Hematopoietic multipotent progenitor cell treated with erythropoietin and hydrocortisone succinate and interleukin-3 and kit ligand, for 15 days (in vitro differentiated cells): ENCODE measurements at regions not wholly inside any gene's neighbourhood (a gene's known extent, or its start where the extent isn't known, plus 50 kb on each side); places are given as distances from the start of the nearest gene placed in this dataset.

Experiments used
- DNase-seq: peaks from one replicate; pipeline ENCODE4 v3.0.0-alpha.2; 2015; ENCODE audit warnings: low spot score

GRCh38 chr15:38696109-38696727 lies 131.6 kb upstream of the RASGRP1 start:
- DNase-seq, result no peak

GRCh38 chr15:38696790-38697495 lies 132.3 kb upstream of the RASGRP1 start:
- no peak for DNase-seq

- DNase-seq, result no peak
Measured at GRCh38 chr15:38698254-38698653, 133.6 kb upstream of the RASGRP1 start.

GRCh38 chr15:38699633-38700230 lies 135.1 kb upstream of the RASGRP1 start:
- DNase-seq, result peak; percentile 51

GRCh38 chr15:38701149-38701548 lies 136.5 kb upstream of the RASGRP1 start:
- no peak for DNase-seq

- no peak for DNase-seq
Measured at GRCh38 chr15:38702178-38702912, 137.7 kb upstream of the RASGRP1 start.

- DNase-seq, result no peak
Measured at GRCh38 chr15:38705436-38706219, 141.0 kb upstream of the RASGRP1 start.

- DNase-seq, result no peak
Measured at GRCh38 chr15:38706956-38707355, 142.3 kb upstream of the RASGRP1 start.

- no peak for DNase-seq
Measured at GRCh38 chr15:38707802-38708671, 143.4 kb upstream of the RASGRP1 start.

GRCh38 chr15:38708672-38709180 lies 144.1 kb upstream of the RASGRP1 start:
- no peak for DNase-seq

- DNase-seq, result no peak
Measured at GRCh38 chr15:38709196-38709595, 144.6 kb upstream of the RASGRP1 start.

- no peak for DNase-seq
Measured at GRCh38 chr15:38714309-38715072, 149.9 kb upstream of the RASGRP1 start.

GRCh38 chr15:38720893-38721567 lies 156.4 kb upstream of the RASGRP1 start:
- no peak for DNase-seq

- no peak for DNase-seq
Measured at GRCh38 chr15:38721568-38721945, 156.9 kb upstream of the RASGRP1 start.

- no peak for DNase-seq
Measured at GRCh38 chr15:38722236-38722635, 157.6 kb upstream of the RASGRP1 start.

GRCh38 chr15:38724827-38725226 lies 160.2 kb upstream of the RASGRP1 start:
- no peak for DNase-seq

GRCh38 chr15:38726187-38726586 lies 161.6 kb upstream of the RASGRP1 start:
- no peak for DNase-seq

GRCh38 chr15:38733331-38733730 lies 168.7 kb upstream of the RASGRP1 start:
- no peak for DNase-seq

- no peak for DNase-seq
Measured at GRCh38 chr15:38740206-38740605, 175.6 kb upstream of the RASGRP1 start.
